ENCODE measurements at regions not wholly inside any gene's neighbourhood (a gene's known extent, or its start where the extent isn't known, plus 50 kb on each side); places are given as distances from the start of the nearest gene placed in this dataset.
"Not testable (repeated sequence)": the region's sequence is repeated elsewhere in the genome, so short reads cannot be mapped to it uniquely, and the experiment has no call there.

DNA sequence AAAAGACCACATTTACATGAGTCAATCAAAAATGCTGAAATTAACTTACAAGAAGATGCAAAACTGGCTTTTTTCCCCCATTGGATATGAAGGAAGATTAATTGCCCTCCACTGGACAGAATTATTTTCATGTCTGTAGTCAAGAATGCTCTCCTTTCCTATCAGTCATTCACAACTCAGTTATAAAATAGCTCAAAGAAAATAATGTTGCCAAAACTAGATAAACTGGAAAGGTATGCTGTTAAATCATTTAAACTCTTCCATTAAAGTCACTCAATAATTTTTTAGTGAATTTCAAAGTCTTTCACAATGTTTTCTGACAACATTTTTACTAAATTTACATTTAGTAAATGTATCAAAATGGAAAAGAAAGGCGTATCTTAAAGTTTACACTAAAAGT lies 384.5 kb downstream of the HGF start:
- Mint-ChIP-seq H3K9me3 (peaks cover 0 to 10% (median 0%) of the 10 kb centered on the region in 9 donors), H3K4me3 (no peak overlapping the region), H3K4me1 (no peaks in the 10 kb centered on the region), H3K36me3 (no peaks in the 10 kb centered on the region), H3K27ac (no peak overlapping the region), H3K27me3 (no peaks in the 10 kb centered on the region)
- DNase-seq (no peak), ATAC-seq (no peak)
- POLR2A ChIA-PET = no interaction called here

GRCh38 chr7:81383846-81384245 lies 386.0 kb downstream of the HGF start:
- Mint-ChIP-seq H3K27ac (no peak overlapping the region), H3K27me3 (no peaks in the 10 kb centered on the region), H3K36me3 (no peaks in the 10 kb centered on the region), H3K4me3 (no peak overlapping the region), H3K4me1 (no peaks in the 10 kb centered on the region), H3K9me3 (peaks cover 0 to 10% (median 0%) of the 10 kb centered on the region in 9 donors)
- POLR2A ChIA-PET = no interaction called here
- DNase-seq = no peak
- no peak for ATAC-seq

DNA sequence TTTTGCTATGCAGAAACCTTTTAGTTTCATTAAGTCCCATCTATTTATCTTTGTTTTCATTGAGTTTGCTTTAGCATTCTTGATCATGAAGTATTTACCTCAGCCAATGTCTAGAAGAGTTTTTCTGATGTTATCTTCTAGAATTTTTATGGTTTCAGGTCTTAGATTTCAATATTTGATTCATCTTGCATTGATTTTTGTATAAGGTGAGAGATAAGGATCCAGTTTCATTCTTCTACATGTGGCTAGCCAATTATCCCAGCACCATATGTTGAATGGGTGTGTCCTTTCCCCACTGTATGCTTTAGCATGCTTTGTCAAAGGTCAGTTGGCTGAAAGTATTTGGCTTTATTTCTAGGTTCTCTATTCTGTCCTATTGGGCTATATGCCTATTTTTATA lies 395.2 kb downstream of the HGF start:
- H3K4me3 Mint-ChIP-seq, ATAC-seq, H3K4me1 Mint-ChIP-seq, H3K9me3 Mint-ChIP-seq, H3K36me3 Mint-ChIP-seq, DNase-seq, H3K27ac Mint-ChIP-seq, POLR2A ChIA-PET, H3K27me3 Mint-ChIP-seq: not testable (repeated sequence)

DNA sequence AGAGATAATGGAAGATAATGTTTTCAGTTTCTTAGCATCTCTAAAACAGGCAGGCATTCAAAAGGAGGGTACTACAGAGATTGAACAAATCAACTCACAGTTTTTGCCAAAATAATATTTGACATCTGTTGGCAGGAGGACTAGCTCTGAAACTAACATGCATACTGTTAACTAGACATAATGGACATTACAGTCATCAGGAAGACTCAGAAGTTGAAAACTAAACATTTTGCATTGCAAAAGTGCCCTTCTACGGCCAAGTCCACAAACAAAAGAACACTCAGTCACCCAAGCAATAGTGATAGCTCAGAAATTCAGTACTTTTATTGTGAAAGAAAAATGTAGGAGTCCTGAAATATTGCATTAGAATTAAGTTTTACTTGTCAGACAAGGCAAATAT lies 399.0 kb downstream of the HGF start:
- H3K27me3 Mint-ChIP-seq = no peaks in the 10 kb centered on the region
- no peak overlapping the region for H3K27ac Mint-ChIP-seq
- DNase-seq (no peak), ATAC-seq (no peak)
- H3K4me1 Mint-ChIP-seq = no peaks in the 10 kb centered on the region
- H3K4me3 Mint-ChIP-seq = no peak overlapping the region
- peaks cover 0 to 3% (median 0%) of the 10 kb centered on the region in 9 donors for H3K9me3 Mint-ChIP-seq
- POLR2A ChIA-PET = no interaction called here
- H3K36me3 Mint-ChIP-seq = no peaks in the 10 kb centered on the region

GRCh38 chr7:81367326-81367931 lies 402.4 kb downstream of the HGF start:
- POLR2A ChIA-PET = no interaction called here
- Mint-ChIP-seq H3K27ac (no peak overlapping the region), H3K9me3 (peaks cover 0 to 3% (median 0%) of the 10 kb centered on the region in 9 donors)

GRCh38 chr7:81366546-81366945 lies 403.3 kb downstream of the HGF start:
- DNase-seq (no peak), ATAC-seq (no peak)
- Mint-ChIP-seq H3K4me3 (no peak overlapping the region), H3K27me3 (no peaks in the 10 kb centered on the region), H3K27ac (no peak overlapping the region), H3K4me1 (no peaks in the 10 kb centered on the region), H3K9me3 (peaks cover 0 to 3% (median 0%) of the 10 kb centered on the region in 9 donors), H3K36me3 (no peaks in the 10 kb centered on the region)
- POLR2A ChIA-PET = no interaction called here

More at GRCh38 chr7:81367326-81367931, 402.4 kb downstream of the HGF start:
- H3K27me3 Mint-ChIP-seq = no peaks in the 10 kb centered on the region
- H3K36me3 Mint-ChIP-seq = no peaks in the 10 kb centered on the region
- ATAC-seq (no peak), DNase-seq (no peak)
- H3K4me1 Mint-ChIP-seq = no peaks in the 10 kb centered on the region
- H3K4me3 Mint-ChIP-seq = no peak overlapping the region

DNA sequence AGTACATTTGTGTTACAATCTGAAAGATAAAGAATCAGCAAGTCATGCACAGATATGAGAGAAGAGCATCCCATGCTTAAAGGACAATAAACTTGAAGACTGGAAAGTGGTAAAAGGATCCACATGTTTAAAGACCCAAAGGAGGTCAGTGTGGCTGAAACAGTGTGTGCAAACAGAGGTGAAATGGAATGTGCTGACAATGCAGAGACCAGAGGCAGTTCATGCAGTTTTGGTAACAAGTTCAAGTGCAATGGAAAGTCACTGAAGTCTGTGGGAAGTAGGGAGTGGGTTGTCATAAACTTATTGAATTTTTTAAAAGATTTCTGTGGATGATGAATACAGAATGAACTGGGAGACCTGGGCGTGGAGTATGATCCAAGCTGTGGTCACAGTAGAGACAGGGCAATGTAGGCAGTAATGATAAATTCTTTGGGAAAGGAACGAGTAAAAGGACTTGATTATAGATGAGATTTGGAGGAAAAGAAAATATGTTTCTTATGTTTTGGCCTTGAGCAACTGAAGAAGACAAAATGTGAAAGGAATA lies 408.0 kb downstream of the HGF start:
- POLR2A ChIA-PET = no interaction called here
- no peaks in the 10 kb centered on the region for H3K36me3 Mint-ChIP-seq

GRCh38 chr7:81355911-81356310 lies 413.9 kb downstream of the HGF start:
- no peaks in the 10 kb centered on the region for H3K36me3 Mint-ChIP-seq
- ATAC-seq = no peak
- no peak overlapping the region for H3K27ac Mint-ChIP-seq
- H3K9me3 Mint-ChIP-seq = peaks cover 0 to 4% (median 0%) of the 10 kb centered on the region in 9 donors
- POLR2A ChIA-PET = no interaction called here
- no peak for DNase-seq
- H3K4me3 Mint-ChIP-seq = no peak overlapping the region
- H3K27me3 Mint-ChIP-seq = no peaks in the 10 kb centered on the region
- H3K4me1 Mint-ChIP-seq = no peaks in the 10 kb centered on the region

More for the DNA sequence above, 408.0 kb downstream of the HGF start:
- Mint-ChIP-seq H3K9me3 (no peaks in the 10 kb centered on the region), H3K27me3 (no peaks in the 10 kb centered on the region), H3K4me3 (no peak overlapping the region), H3K4me1 (no peaks in the 10 kb centered on the region), H3K27ac (no peak overlapping the region)
- ATAC-seq (no peak), DNase-seq (no peak)

GRCh38 chr7:81349044-81349443 lies 420.8 kb downstream of the HGF start:
- POLR2A ChIA-PET = no interaction called here
- DNase-seq (no peak), ATAC-seq (no peak)
- Mint-ChIP-seq H3K9me3 (peaks cover 0 to 4% (median 0%) of the 10 kb centered on the region in 9 donors), H3K4me3 (no peak overlapping the region), H3K36me3 (no peaks in the 10 kb centered on the region), H3K27me3 (no peaks in the 10 kb centered on the region), H3K4me1 (no peaks in the 10 kb centered on the region), H3K27ac (no peak overlapping the region)

DNA sequence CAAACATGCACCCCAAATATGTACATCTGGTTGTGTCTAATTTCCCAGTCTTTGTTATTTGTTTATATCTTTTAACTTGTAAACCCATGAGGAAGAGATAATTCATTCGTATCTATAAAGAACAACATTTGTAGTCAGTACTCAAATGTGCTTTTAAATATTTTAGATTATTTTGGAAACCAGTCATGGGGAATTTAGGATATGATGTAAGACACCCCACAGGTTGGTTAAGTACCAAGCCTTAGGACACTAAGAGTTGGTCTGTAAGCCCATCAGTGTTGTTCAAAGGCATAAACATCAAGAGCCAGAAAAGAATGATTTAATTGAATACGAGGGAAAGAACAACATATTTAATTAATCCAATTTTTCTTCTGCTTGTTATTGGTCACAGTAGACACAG lies 421.1 kb upstream of the SEMA3C start:
- POLR2A ChIA-PET = no interaction called here
- H3K4me3 Mint-ChIP-seq = no peak overlapping the region
- H3K4me1 Mint-ChIP-seq = no peaks in the 10 kb centered on the region
- no peaks in the 10 kb centered on the region for H3K36me3 Mint-ChIP-seq
- no peak overlapping the region for H3K27ac Mint-ChIP-seq
- DNase-seq (no peak), ATAC-seq (no peak)
- H3K27me3 Mint-ChIP-seq = no peaks in the 10 kb centered on the region
- H3K9me3 Mint-ChIP-seq = peaks cover 0 to 8% (median 0%) of the 10 kb centered on the region in 9 donors

GRCh38 chr7:81333536-81333935 lies 414.7 kb upstream of the SEMA3C start:
- no peaks in the 10 kb centered on the region for H3K27me3 Mint-ChIP-seq
- H3K4me3 Mint-ChIP-seq = no peak overlapping the region
- peaks cover 0 to 22% (median 0%) of the 10 kb centered on the region in 9 donors for H3K9me3 Mint-ChIP-seq
- POLR2A ChIA-PET = no interaction called here
- H3K36me3 Mint-ChIP-seq = no peaks in the 10 kb centered on the region
- ATAC-seq (no peak), DNase-seq (no peak)
- no peak overlapping the region for H3K27ac Mint-ChIP-seq
- no peaks in the 10 kb centered on the region for H3K4me1 Mint-ChIP-seq

DNA sequence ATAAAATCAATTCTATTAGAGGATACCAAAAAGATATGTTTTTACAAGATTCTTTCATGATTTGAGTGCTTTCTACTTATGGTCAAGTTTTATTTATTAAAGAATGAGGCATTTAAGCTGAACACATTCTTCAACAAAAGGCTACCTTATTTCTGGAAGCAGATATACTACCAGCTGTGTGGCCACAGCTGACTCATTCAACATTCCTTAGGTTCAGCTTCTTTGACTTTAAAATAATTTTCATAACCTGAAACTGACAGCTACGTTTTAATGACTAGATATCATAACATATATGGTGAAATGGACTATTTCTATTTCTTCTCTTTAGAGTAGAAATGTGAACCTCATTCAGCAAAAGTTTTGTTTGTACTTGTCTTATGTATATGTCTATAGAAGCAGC lies 414.2 kb upstream of the SEMA3C start:
- Mint-ChIP-seq H3K4me1 (no peaks in the 10 kb centered on the region), H3K27ac (no peak overlapping the region), H3K4me3 (no peak overlapping the region), H3K36me3 (no peaks in the 10 kb centered on the region), H3K27me3 (no peaks in the 10 kb centered on the region), H3K9me3 (peaks cover 0 to 22% (median 0%) of the 10 kb centered on the region in 9 donors)
- POLR2A ChIA-PET = no interaction called here
- no peak for ATAC-seq
- no peak for DNase-seq

DNA sequence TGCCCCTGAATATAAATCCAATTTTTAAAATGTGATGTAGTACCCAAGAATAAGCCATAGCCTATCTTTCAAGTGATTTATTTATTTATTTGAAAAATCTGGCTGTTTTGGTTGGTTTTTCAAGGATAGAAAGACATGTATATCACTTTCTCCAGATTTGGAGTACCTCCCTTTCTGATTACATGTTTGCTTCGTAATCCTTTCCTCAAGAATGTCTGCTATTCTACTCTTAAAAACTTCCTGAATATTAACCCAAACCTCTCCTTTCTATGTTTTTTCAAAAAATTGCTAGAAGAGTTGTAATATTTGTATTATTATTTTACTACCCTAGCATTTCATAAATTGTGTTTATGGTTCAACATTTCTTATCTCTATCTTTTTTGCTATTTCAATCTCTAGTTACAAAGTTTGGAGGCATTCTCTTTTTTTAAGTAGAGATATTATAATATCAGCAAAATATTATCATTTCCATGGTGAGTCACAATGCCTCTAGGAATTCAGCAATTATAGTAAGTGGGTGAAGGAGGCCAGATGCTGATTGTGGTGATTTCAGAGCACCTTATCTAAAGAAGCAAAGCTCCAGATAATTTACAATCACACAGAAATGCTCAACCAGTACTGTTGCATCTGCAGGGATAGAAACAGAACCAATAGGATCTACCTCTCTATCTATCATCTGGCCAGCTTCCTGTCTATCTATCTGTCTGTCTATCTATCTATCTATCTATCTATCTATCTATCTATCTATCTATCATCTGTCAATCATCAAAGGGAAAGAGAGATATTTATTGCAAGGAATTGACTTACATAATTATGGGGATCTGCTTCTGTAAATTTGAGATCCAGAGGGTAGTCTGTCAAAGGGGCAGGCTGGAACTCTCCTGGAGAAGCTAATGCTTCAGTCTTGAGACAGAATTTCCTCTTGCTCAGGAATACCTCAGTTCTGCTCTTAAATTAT lies 412.5 kb upstream of the SEMA3C start:
- POLR2A ChIA-PET = no interaction called here
- Mint-ChIP-seq H3K9me3 (peaks cover 0 to 22% (median 0%) of the 10 kb centered on the region in 9 donors), H3K4me3 (no peak overlapping the region), H3K27me3 (no peaks in the 10 kb centered on the region), H3K4me1 (no peaks in the 10 kb centered on the region), H3K27ac (no peak overlapping the region), H3K36me3 (no peaks in the 10 kb centered on the region)
- no peak for DNase-seq
- ATAC-seq = no peak
